GM12875 (cell line): ENCODE measurements at regions not wholly inside any gene's neighbourhood (a gene's known extent, or its start where the extent isn't known, plus 50 kb on each side); places are given as distances from the start of the nearest gene placed in this dataset.
A peak's percentile ranks its signal among the peaks of the same experiment; 100 is the strongest.

Experiments used
- H3K4me3 ChIP-seq: one replicate; pipeline ENCODE4 v1.5.1; 2011; ENCODE audit warnings: low read depth, low read length, control low read depth
- TF ChIP-seq, protein P1 (sequence below): IDR thresholded peaks from 2 replicates; pipeline ENCODE4 v1.5.1; 2011; ENCODE audit warnings: low read depth, mild to moderate bottlenecking, control low read depth, inconsistent platforms, low read length, moderate library complexity, borderline replicate concordance; ENCODE audit not compliant: insufficient read depth

DNA sequence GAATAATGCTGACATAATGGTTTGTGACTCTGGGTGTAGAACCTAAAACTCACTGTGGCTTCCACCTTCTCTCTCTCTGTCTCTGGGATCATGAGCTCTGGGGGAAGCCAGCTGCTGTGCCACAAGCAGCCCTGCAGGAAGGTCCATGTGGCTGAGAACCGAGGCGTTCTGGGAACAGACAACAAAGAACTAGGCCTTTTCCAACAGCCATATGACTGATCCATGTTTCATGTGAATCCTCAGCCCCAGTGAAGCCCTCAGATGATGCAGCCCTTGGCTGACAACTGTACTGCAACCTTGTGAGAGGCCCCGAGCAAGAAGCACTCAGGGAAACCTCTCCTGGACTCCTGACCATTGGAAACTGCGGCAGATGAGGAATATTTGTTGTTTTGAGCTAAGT is 56.6 kb downstream of the HLA-G start:
- TF ChIP-seq, protein P1, sequence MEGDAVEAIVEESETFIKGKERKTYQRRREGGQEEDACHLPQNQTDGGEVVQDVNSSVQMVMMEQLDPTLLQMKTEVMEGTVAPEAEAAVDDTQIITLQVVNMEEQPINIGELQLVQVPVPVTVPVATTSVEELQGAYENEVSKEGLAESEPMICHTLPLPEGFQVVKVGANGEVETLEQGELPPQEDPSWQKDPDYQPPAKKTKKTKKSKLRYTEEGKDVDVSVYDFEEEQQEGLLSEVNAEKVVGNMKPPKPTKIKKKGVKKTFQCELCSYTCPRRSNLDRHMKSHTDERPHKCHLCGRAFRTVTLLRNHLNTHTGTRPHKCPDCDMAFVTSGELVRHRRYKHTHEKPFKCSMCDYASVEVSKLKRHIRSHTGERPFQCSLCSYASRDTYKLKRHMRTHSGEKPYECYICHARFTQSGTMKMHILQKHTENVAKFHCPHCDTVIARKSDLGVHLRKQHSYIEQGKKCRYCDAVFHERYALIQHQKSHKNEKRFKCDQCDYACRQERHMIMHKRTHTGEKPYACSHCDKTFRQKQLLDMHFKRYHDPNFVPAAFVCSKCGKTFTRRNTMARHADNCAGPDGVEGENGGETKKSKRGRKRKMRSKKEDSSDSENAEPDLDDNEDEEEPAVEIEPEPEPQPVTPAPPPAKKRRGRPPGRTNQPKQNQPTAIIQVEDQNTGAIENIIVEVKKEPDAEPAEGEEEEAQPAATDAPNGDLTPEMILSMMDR: no peak
- H3K4me3 ChIP-seq: no peak overlapping the region

DNA sequence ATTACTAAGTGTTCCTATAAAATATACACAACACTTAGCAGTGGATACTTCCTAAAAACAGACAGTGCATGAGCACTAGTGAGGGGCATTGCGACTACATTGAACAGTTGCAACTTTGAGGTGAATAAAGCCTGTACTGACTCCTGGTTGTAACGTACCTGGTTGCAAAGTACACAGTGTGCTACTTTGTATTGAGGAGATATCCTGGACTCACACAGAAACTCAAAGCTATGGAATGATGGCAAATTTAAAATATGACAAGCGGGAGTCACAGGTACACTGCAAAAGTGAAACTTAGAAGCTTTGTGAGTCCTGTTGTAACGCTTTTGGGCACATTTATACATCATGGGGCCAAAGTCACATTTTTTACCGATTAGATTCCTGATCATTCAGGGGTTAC is 55.6 kb upstream of the HLA-A start:
- H3K4me3 ChIP-seq: no peak overlapping the region
- TF ChIP-seq, protein P1: no peak

DNA sequence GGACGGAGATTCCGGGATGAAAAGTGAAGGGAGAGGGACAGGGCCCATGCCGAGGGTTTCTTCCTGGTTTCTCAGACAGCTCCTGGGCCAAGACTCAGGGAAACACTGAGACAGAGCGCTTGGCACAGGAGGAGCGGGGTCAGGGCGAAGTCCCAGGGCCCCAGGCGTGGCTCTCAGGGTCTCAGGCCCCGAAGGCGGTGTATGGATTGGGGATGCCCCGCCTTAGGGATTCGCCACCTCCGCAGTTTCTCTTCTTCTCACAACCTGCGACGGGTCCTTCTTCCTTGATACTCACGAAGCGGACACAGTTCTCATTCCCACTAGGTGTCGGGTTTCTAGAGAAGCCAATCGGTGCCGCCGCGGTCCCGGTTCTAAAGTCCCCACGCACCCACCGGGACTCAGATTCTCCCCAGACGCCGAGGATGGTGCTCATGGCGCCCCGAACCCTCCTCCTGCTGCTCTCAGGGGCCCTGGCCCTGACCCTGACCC is 55.0 kb upstream of the HLA-A start:
- TF ChIP-seq, protein P1: no peak
- peak overlapping the region; percentile 48 for H3K4me3 ChIP-seq

DNA sequence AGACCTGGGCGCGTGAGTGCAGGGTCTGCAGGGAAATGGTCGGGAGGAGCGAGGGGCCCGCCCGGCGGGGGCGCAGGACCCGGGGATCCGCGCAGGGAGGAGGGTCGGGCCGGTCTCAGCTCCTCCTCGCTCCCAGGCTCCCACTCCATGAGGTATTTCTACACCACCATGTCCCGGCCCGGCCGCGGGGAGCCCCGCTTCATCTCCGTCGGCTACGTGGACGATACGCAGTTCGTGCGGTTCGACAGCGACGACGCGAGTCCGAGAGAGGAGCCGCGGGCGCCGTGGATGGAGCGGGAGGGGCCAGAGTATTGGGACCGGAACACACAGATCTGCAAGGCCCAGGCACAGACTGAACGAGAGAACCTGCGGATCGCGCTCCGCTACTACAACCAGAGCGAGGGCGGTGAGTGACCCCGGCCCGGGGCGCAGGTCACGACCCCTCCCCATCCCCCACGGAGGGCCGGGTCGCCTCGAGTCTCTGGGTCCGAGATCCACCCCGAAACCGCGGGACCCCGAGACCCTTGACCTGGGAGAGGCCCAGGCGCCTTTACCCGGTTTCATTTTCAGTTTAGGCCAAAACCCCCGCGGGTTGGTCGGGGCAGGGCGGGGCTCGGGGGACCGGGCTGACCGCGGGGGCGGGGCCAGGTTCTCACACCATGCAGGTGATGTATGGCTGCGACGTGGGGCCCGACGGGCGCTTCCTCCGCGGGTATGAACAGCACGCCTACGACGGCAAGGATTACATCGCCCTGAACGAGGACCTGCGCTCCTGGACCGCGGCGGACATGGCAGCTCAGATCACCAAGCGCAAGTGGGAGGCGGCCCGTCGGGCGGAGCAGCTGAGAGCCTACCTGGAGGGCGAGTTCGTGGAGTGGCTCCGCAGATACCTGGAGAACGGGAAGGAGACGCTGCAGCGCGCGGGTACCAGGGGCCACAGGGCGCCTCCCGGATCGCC is 54.2 kb upstream of the HLA-A start:
- TF ChIP-seq, protein P1: no peak
- peak overlapping the region; percentile 48 for H3K4me3 ChIP-seq
